Fibroblast of mammary gland (primary cell): ENCODE measurements at regions not wholly inside any gene's neighbourhood (a gene's known extent, or its start where the extent isn't known, plus 50 kb on each side); places are given as distances from the start of the nearest gene placed in this dataset.

Source experiments
- DNase-seq: peaks from one replicate; pipeline ENCODE4 v3.0.0-alpha.2; 2010; ENCODE audit warnings: low read depth
- H3K4me3 ChIP-seq: 2 replicates; pipeline ENCODE4 v1.5.1; 2011; ENCODE audit warnings: low read depth, mild to moderate bottlenecking, low read length, moderate library complexity; ENCODE audit not compliant: control insufficient read depth
- CTCF ChIP-seq: conservative IDR thresholded peaks from 2 replicates; pipeline ENCODE4 v1.5.1; 2011; ENCODE audit warnings: low read depth, low read length, inconsistent platforms; ENCODE audit not compliant: control insufficient read depth, insufficient read depth

DNA sequence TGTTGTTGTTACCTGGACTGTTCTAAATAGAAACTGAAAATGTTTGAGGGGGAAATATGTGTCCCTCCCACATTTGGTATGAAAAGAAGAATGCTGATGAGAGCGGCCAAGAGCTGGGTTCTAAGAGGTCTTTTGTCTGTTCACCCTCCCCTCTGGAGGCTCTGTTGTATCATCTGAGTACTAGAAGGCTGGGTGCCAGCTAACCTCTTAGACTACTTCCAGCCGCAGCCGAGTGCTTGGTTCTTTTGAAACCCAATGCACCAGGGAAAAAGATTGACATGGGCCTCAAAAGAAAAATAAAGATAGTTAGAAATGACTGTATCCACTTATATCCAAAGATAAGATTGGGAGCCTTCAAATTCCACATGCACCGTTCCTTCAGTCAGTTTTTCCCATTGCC, 255.9 kb downstream of the TXNL1 start:
- no peak overlapping the region for H3K4me3 ChIP-seq
- DNase-seq, result no peak
- TF ChIP-seq CTCF, result no peak

DNA sequence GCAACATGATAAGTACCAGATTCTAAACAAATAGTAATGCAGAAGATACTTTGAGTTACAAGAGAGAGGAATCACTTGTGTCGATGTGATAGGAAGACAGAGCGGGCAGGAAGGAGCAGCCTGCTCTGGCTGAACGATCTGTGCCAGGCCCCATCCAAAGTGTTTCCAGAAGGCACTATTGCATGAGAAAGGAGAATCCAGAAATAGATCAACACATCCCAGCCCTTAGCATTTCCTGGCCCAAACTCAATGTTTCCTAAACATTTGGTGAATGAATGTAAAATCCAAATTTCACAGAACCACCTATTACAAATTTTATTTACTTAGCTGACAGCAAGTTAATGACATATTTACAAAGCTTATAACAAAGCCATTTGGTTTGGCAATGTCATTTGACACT, 257.2 kb downstream of the TXNL1 start:
- no peak for TF ChIP-seq CTCF
- no peak overlapping the region for H3K4me3 ChIP-seq
- no peak for DNase-seq

GRCh38 chr18:56380685-56381084, 257.7 kb downstream of the TXNL1 start:
- H3K4me3 ChIP-seq, result no peak overlapping the region
- TF ChIP-seq CTCF, result no peak
- no peak for DNase-seq

GRCh38 chr18:56379256-56379655, 259.1 kb downstream of the TXNL1 start:
- peak overlapping the region; percentile 33 for H3K4me3 ChIP-seq
- DNase-seq, result no peak
- no peak for TF ChIP-seq CTCF

- peak overlapping the region; percentile 16 for H3K4me3 ChIP-seq
- DNase-seq, result peak; percentile 25
- TF ChIP-seq CTCF, result no peak
Observed at GRCh38 chr18:56377231-56377630, 261.2 kb downstream of the TXNL1 start.

DNA sequence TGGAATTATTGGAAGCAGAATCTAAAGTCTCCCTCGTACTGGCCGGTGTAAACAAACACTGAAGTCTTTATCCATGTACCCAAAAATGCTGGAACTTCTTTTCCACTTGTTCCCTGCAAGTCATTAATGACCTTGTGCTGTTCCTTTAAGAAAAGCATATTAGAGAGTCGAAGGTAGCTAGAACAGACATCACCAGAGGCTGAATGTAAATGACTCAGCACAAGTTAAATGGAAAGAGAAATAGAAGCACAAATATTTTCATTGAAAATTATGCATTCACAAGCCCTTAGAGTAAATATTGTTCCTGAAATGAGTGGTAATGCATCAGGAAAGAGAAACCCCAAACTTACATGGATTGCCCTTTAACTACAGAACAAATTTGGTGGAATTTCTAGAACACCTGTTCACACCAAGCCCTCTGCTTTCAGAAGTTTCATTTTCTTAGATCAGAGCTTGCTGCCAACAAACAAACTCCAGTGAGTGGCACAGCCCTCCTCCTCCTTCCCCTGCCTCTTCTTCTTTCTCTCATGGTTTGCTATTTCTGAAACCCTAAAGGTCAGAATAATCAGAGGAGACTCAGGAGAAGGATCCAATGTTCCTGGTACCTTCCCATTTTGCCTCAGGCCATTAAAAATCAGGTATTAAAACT, 264.3 kb downstream of the TXNL1 start:
- TF ChIP-seq CTCF, result no peak
- no peak for DNase-seq

GRCh38 chr18:56373601-56374000, 264.8 kb downstream of the TXNL1 start:
- TF ChIP-seq CTCF, result no peak
- H3K4me3 ChIP-seq, result no peak overlapping the region
- no peak for DNase-seq

More for the DNA sequence above, 264.3 kb downstream of the TXNL1 start:
- H3K4me3 ChIP-seq, result no peak overlapping the region
